ENCODE measurements at regions not wholly inside any gene's neighbourhood (a gene's known extent, or its start where the extent isn't known, plus 50 kb on each side); places are given as distances from the start of the nearest gene placed in this dataset.

GRCh38 chr7:17545348-17545747 is 246.9 kb downstream of the AHR start:
- TF ChIP-seq EP300 (IDR thresholded peaks at IDR 0.05; ENCODE audit: borderline replicate concordance in 1 of 2, low read depth in 1 of 2, low read length in 1 of 2) (no peak), CTCF (IDR thresholded peaks at IDR 0.05) (no peak), RFX5 (IDR thresholded peaks at IDR 0.05; ENCODE audit: low read length) (no peak), POLR2AphosphoS5 (IDR thresholded peaks at IDR 0.05; ENCODE audit: low read depth, low read length) (no peak), SIN3A (IDR thresholded peaks at IDR 0.05; ENCODE audit: borderline replicate concordance, low read depth, low read length) (no peak), REST (IDR thresholded peaks at IDR 0.05; ENCODE audit: low read depth, low read length) (no peak), CHD2 (IDR thresholded peaks at IDR 0.05; ENCODE audit: low read length, partially characterized antibody) (no peak), JUND (IDR thresholded peaks at IDR 0.05) (no peak), MAX (IDR thresholded peaks at IDR 0.05; ENCODE audit: low read depth) (no peak), TAF1 (IDR thresholded peaks at IDR 0.05; ENCODE audit: borderline replicate concordance, low read depth, low read length) (no peak), RXRA (IDR thresholded peaks at IDR 0.05; ENCODE audit: borderline replicate concordance, low read depth) (no peak), RCOR1 (IDR thresholded peaks at IDR 0.05; ENCODE audit: low read length) (no peak), ELF1 (IDR thresholded peaks at IDR 0.05) (no peak), MEF2A (IDR thresholded peaks at IDR 0.05; ENCODE audit: borderline replicate concordance, low read depth) (no peak)

All from SK-N-SH (cell line).